ENCODE measurements at regions not wholly inside any gene's neighbourhood (a gene's known extent, or its start where the extent isn't known, plus 50 kb on each side); places are given as distances from the start of the nearest gene placed in this dataset.

- Mint-ChIP-seq H3K27me3 (ENCODE audit: low read depth) (no peaks in the 10 kb centered on the region), H3K9me3 (ENCODE audit: low read depth) (no peaks in the 10 kb centered on the region), H3K27ac (ENCODE audit: unreplicated experiment) (no peak overlapping the region), H3K4me3 (ENCODE audit: unreplicated experiment) (no peak overlapping the region), H3K4me1 (ENCODE audit: low read depth) (no peaks in the 10 kb centered on the region), H3K36me3 (ENCODE audit: low read depth) (peaks cover 4% of the 10 kb centered on the region)
- no peak for TF ChIP-seq CTCF (IDR thresholded peaks at IDR 0.05)
- no peak for DNase-seq (ENCODE audit: low spot score)
Observed at GRCh38 chr6:150791717-150792116, 73.8 kb upstream of the MTHFD1L start.

GRCh38 chr6:150797949-150798348 is 67.6 kb upstream of the MTHFD1L start:
- no peak for TF ChIP-seq CTCF (IDR thresholded peaks at IDR 0.05)
- Mint-ChIP-seq H3K4me1 (ENCODE audit: low read depth) (peaks cover 7% of the 10 kb centered on the region), H3K4me3 (ENCODE audit: unreplicated experiment) (no peak overlapping the region), H3K36me3 (ENCODE audit: low read depth) (no peaks in the 10 kb centered on the region), H3K9me3 (ENCODE audit: low read depth) (no peaks in the 10 kb centered on the region), H3K27me3 (ENCODE audit: low read depth) (no peaks in the 10 kb centered on the region), H3K27ac (ENCODE audit: unreplicated experiment) (no peak overlapping the region)
- no peak for DNase-seq (ENCODE audit: low spot score)

GRCh38 chr6:150799276-150799805 is 66.2 kb upstream of the MTHFD1L start:
- DNase-seq (ENCODE audit: low spot score), result no peak
- no peaks in the 10 kb centered on the region for H3K27me3 Mint-ChIP-seq (ENCODE audit: low read depth)
- H3K4me3 Mint-ChIP-seq (ENCODE audit: unreplicated experiment), result no peak overlapping the region
- H3K27ac Mint-ChIP-seq (ENCODE audit: unreplicated experiment), result no peak overlapping the region
- no peaks in the 10 kb centered on the region for H3K9me3 Mint-ChIP-seq (ENCODE audit: low read depth)
- TF ChIP-seq CTCF (IDR thresholded peaks at IDR 0.05), result no peak
- peaks cover 7% of the 10 kb centered on the region for H3K4me1 Mint-ChIP-seq (ENCODE audit: low read depth)
- no peaks in the 10 kb centered on the region for H3K36me3 Mint-ChIP-seq (ENCODE audit: low read depth)

GRCh38 chr6:150800674-150801314 is 64.7 kb upstream of the MTHFD1L start:
- Mint-ChIP-seq H3K27ac (ENCODE audit: unreplicated experiment) (peak overlapping the region; percentile 15), H3K9me3 (ENCODE audit: low read depth) (no peaks in the 10 kb centered on the region), H3K36me3 (ENCODE audit: low read depth) (no peaks in the 10 kb centered on the region), H3K4me1 (ENCODE audit: low read depth) (peaks cover 7% of the 10 kb centered on the region), H3K4me3 (ENCODE audit: unreplicated experiment) (no peak overlapping the region), H3K27me3 (ENCODE audit: low read depth) (no peaks in the 10 kb centered on the region)
- no peak for DNase-seq (ENCODE audit: low spot score)
- no peak for TF ChIP-seq CTCF (IDR thresholded peaks at IDR 0.05)

GRCh38 chr6:150806790-150807189 is 58.7 kb upstream of the MTHFD1L start:
- H3K36me3 Mint-ChIP-seq (ENCODE audit: low read depth), result peaks cover 2% of the 10 kb centered on the region
- H3K9me3 Mint-ChIP-seq (ENCODE audit: low read depth), result no peaks in the 10 kb centered on the region
- no peak overlapping the region for H3K27ac Mint-ChIP-seq (ENCODE audit: unreplicated experiment)
- no peak for TF ChIP-seq CTCF (IDR thresholded peaks at IDR 0.05)
- no peak for DNase-seq (ENCODE audit: low spot score)
- H3K4me1 Mint-ChIP-seq (ENCODE audit: low read depth), result no peaks in the 10 kb centered on the region
- H3K27me3 Mint-ChIP-seq (ENCODE audit: low read depth), result no peaks in the 10 kb centered on the region
- H3K4me3 Mint-ChIP-seq (ENCODE audit: unreplicated experiment), result no peak overlapping the region
